Vagina (tissue), 2 donors: ENCODE measurements at regions not wholly inside any gene's neighbourhood (a gene's known extent, or its start where the extent isn't known, plus 50 kb on each side); places are given as distances from the start of the nearest gene placed in this dataset.

Source experiments
- POLR2A ChIP-seq, 2 donors: fragments of 450-650 bp; IDR thresholded peaks; one replicate each; pipeline ENCODE4 v1.6.1; 2017; ENCODE audit warnings: antibody characterized with exemption in 2 of 2, mild to moderate bottlenecking in 2 of 2, moderate library complexity in 2 of 2
- POLR2AphosphoS5 ChIP-seq, 2 donors: sonication (generic); formaldehyde crosslinking; IDR thresholded peaks; one replicate each; pipeline ENCODE4 v1.9.0; 2017; ENCODE audit warnings: antibody characterized with exemption in 2 of 2, mild to moderate bottlenecking in 2 of 2, low read depth in 1 of 2; ENCODE audit not compliant: insufficient read depth in 1 of 2
- TF ChIP-seq, protein P1 (sequence below), 3 experiments: fragments of 450-650 bp in 2 of 3; fragments of 200-600 bp in 1 of 3; sonication (generic) in 1 of 3; IDR thresholded peaks; one replicate each; pipeline ENCODE4 v1.5.1; 2017 to 2019; ENCODE audit warnings: antibody characterized with exemption in 3 of 3, mild to moderate bottlenecking in 2 of 3, moderate library complexity in 2 of 3

DNA sequence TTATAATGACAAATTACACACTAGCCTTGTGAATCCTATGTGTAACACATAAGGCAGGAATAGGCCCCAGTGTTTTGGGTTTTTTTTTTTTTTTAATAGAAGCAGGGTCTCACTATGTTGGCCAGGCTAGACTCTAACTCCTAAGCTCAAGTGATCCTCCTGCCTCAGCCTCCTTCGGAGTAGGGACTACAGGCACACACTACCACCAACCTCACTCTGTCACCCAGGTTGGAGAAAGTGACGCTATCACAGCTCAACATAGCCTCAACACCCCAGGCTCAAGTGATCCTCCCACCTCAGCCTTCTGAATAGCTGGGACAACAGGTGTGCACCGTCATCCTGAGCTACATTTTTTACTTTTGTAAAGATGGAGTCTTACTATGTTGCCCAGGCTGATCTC lies 205.8 kb upstream of the RREB1 start:
- TF ChIP-seq, protein P1, sequence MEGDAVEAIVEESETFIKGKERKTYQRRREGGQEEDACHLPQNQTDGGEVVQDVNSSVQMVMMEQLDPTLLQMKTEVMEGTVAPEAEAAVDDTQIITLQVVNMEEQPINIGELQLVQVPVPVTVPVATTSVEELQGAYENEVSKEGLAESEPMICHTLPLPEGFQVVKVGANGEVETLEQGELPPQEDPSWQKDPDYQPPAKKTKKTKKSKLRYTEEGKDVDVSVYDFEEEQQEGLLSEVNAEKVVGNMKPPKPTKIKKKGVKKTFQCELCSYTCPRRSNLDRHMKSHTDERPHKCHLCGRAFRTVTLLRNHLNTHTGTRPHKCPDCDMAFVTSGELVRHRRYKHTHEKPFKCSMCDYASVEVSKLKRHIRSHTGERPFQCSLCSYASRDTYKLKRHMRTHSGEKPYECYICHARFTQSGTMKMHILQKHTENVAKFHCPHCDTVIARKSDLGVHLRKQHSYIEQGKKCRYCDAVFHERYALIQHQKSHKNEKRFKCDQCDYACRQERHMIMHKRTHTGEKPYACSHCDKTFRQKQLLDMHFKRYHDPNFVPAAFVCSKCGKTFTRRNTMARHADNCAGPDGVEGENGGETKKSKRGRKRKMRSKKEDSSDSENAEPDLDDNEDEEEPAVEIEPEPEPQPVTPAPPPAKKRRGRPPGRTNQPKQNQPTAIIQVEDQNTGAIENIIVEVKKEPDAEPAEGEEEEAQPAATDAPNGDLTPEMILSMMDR (IDR thresholded peaks at IDR 0.05) = no peak
- TF ChIP-seq POLR2AphosphoS5 (IDR thresholded peaks at IDR 0.05; ENCODE audit: insufficient read depth in 1 of 2, low read depth in 1 of 2) (no peak), POLR2A (IDR thresholded peaks at IDR 0.05) (no peak)
